ENCODE measurements at regions not wholly inside any gene's neighbourhood (a gene's known extent, or its start where the extent isn't known, plus 50 kb on each side); places are given as distances from the start of the nearest gene placed in this dataset.

- TF ChIP-seq, protein P1, sequence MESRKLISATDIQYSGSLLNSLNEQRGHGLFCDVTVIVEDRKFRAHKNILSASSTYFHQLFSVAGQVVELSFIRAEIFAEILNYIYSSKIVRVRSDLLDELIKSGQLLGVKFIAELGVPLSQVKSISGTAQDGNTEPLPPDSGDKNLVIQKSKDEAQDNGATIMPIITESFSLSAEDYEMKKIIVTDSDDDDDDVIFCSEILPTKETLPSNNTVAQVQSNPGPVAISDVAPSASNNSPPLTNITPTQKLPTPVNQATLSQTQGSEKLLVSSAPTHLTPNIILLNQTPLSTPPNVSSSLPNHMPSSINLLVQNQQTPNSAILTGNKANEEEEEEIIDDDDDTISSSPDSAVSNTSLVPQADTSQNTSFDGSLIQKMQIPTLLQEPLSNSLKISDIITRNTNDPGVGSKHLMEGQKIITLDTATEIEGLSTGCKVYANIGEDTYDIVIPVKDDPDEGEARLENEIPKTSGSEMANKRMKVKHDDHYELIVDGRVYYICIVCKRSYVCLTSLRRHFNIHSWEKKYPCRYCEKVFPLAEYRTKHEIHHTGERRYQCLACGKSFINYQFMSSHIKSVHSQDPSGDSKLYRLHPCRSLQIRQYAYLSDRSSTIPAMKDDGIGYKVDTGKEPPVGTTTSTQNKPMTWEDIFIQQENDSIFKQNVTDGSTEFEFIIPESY (IDR thresholded peaks at IDR 0.05; ENCODE audit: borderline replicate concordance, low read depth), result no peak
- TF ChIP-seq RCOR1 (IDR thresholded peaks at IDR 0.05; ENCODE audit: low read length) (no peak), TEAD4 (IDR thresholded peaks at IDR 0.05; ENCODE audit: borderline replicate concordance, insufficient read depth) (no peak), CHD2 (IDR thresholded peaks at IDR 0.05; ENCODE audit: low read length, partially characterized antibody) (no peak)
These were observed 215.7 kb upstream of the CDC14C start (continued) for GRCh38 chr7:48708635-48709034.

DNA sequence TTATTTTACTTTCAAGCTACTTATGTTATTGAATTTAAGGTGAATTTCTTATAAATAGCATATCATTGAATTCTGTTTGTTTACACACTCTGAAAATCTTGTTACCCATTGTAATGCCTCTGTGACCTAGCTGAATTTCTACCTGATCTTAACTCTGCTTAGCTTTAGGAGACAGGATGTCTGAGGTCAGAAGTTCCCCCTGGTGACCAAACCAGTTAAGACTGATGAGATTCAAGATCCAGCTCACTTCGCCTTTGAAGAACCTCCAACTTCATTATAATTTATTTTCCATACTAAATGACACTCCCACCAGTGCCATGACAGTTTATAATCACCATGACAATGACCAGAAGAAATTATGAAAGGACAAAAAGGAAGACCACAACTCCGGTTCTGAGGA lies 213.4 kb upstream of the CDC14C start:
- WGBS (ENCODE audit: low lambda C conversion rate), result 3% methylated on average over 2 of the region's 2 CpGs

GRCh38 chr7:48718731-48719378 lies 205.5 kb upstream of the CDC14C start:
- H3K4me1 ChIP-seq (ENCODE audit: control insufficient read depth in 1 of 2, insufficient read depth in 2 of 2, low read depth in 1 of 2, low read length in 1 of 2), result no peaks in the 10 kb centered on the region
- no peaks in the 10 kb centered on the region for H3K36me3 ChIP-seq (replicated peaks in 1 of 2; ENCODE audit: control insufficient read depth in 1 of 2, insufficient read depth in 2 of 2, low read length in 1 of 2)
- H3K4me2 ChIP-seq, result no peak overlapping the region
- H3K9me2 ChIP-seq, result no peaks in the 10 kb centered on the region
- DNase-seq, result no peak
- H2AFZ ChIP-seq (ENCODE audit: low read depth), result no peak overlapping the region
- no peaks in the 10 kb centered on the region for H3K79me2 ChIP-seq (ENCODE audit: insufficient read depth)
- POLR2A ChIA-PET, result no interaction called here
- H4K20me1 ChIP-seq (ENCODE audit: insufficient read depth), result no peaks in the 10 kb centered on the region
- no peaks in the 10 kb centered on the region for H3K27me3 ChIP-seq (ENCODE audit: insufficient read depth)
- no peak overlapping the region for H3K27ac ChIP-seq (ENCODE audit: low read depth in 2 of 2, low read length in 1 of 2)
- CTCF ChIA-PET, result interaction anchor here (1.1 to 1.4 kb wide), 2 partner anchors 9 to 40 kb away, joined by 3 to 4 read pairs; no protein-coding TSS in a partner anchor
- H3K9ac ChIP-seq, result no peak overlapping the region
- no peaks in the 10 kb centered on the region for H3K9me3 ChIP-seq
- no peak overlapping the region for H3K4me3 ChIP-seq (ENCODE audit: low read depth in 2 of 2, low read length in 1 of 2)
- TF ChIP-seq EP300 (IDR thresholded peaks at IDR 0.05; ENCODE audit: borderline replicate concordance in 1 of 2, low read depth in 1 of 2, low read length in 1 of 2) (no peak), RCOR1 (IDR thresholded peaks at IDR 0.05; ENCODE audit: low read length) (no peak), RXRA (IDR thresholded peaks at IDR 0.05; ENCODE audit: borderline replicate concordance, low read depth) (no peak), FOXJ3 (CRISPR knock-in tag; IDR thresholded peaks at IDR 0.05) (no peak), IRF3 (IDR thresholded peaks at IDR 0.05; ENCODE audit: low read depth, low read length) (no peak), NFIC (IDR thresholded peaks at IDR 0.05; ENCODE audit: borderline replicate concordance) (no peak), GATA2 (CRISPR knock-in tag; IDR thresholded peaks at IDR 0.05) (no peak), JUND (IDR thresholded peaks at IDR 0.05) (no peak), RFX5 (IDR thresholded peaks at IDR 0.05; ENCODE audit: low read length) (no peak), MEF2A (IDR thresholded peaks at IDR 0.05; ENCODE audit: borderline replicate concordance, low read depth) (no peak), RAD21 (IDR thresholded peaks at IDR 0.05; ENCODE audit: low read length) (no peak), POLR2AphosphoS5 (IDR thresholded peaks at IDR 0.05; ENCODE audit: low read depth, low read length) (no peak), TAF1 (IDR thresholded peaks at IDR 0.05; ENCODE audit: borderline replicate concordance, low read depth, low read length) (no peak)
- TF ChIP-seq, protein P1 (IDR thresholded peaks at IDR 0.05; ENCODE audit: borderline replicate concordance, low read depth), result no peak
- TF ChIP-seq, protein P2, sequence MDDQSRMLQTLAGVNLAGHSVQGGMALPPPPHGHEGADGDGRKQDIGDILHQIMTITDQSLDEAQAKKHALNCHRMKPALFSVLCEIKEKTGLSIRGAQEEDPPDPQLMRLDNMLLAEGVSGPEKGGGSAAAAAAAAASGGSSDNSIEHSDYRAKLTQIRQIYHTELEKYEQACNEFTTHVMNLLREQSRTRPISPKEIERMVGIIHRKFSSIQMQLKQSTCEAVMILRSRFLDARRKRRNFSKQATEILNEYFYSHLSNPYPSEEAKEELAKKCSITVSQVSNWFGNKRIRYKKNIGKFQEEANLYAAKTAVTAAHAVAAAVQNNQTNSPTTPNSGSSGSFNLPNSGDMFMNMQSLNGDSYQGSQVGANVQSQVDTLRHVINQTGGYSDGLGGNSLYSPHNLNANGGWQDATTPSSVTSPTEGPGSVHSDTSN (IDR thresholded peaks at IDR 0.05), result no peak
- TF ChIP-seq, protein P3, sequence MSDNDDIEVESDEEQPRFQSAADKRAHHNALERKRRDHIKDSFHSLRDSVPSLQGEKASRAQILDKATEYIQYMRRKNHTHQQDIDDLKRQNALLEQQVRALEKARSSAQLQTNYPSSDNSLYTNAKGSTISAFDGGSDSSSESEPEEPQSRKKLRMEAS (IDR thresholded peaks at IDR 0.05; ENCODE audit: low read depth), result no peak
- H3F3A ChIP-seq (replicated peaks; ENCODE audit: insufficient read depth), result no peaks in the 10 kb centered on the region
- WGBS (ENCODE audit: low lambda C conversion rate), result 0% methylated on average over 2 of the region's 2 CpGs

More for the DNA sequence above, 213.4 kb upstream of the CDC14C start:
- Histone ChIP-seq H2AFZ (ENCODE audit: low read depth) (no peak overlapping the region), H3K36me3 (replicated peaks in 1 of 2; ENCODE audit: control insufficient read depth in 1 of 2, insufficient read depth in 2 of 2, low read length in 1 of 2) (no peaks in the 10 kb centered on the region), H3K27ac (ENCODE audit: low read depth in 2 of 2, low read length in 1 of 2) (no peak overlapping the region), H3K27me3 (ENCODE audit: insufficient read depth) (no peaks in the 10 kb centered on the region), H3K9ac (no peak overlapping the region), H3K4me1 (ENCODE audit: control insufficient read depth in 1 of 2, insufficient read depth in 2 of 2, low read depth in 1 of 2, low read length in 1 of 2) (no peaks in the 10 kb centered on the region), H3K4me2 (no peak overlapping the region), H3K79me2 (ENCODE audit: insufficient read depth) (no peaks in the 10 kb centered on the region), H3K9me2 (0 out of 2 replicates have a peak, but pooled peaks cover 4% of the 10 kb centered on the region), H3F3A (replicated peaks; ENCODE audit: insufficient read depth) (no peaks in the 10 kb centered on the region), H3K9me3 (no peaks in the 10 kb centered on the region), H4K20me1 (ENCODE audit: insufficient read depth) (no peaks in the 10 kb centered on the region), H3K4me3 (ENCODE audit: low read depth in 2 of 2, low read length in 1 of 2) (no peak overlapping the region)
- CTCF ChIA-PET, result no interaction called here
- TF ChIP-seq TCF12 (IDR thresholded peaks at IDR 0.05), result no peak
- no peak for TF ChIP-seq POLR2AphosphoS5 (IDR thresholded peaks at IDR 0.05; ENCODE audit: low read depth, low read length)
- no peak for TF ChIP-seq FOXM1 (IDR thresholded peaks at IDR 0.05; ENCODE audit: low read depth)
- TF ChIP-seq RFX5 (IDR thresholded peaks at IDR 0.05; ENCODE audit: low read length), result no peak
- no peak for DNase-seq
- POLR2A ChIA-PET, result no interaction called here

Data from SK-N-SH (cell line).